Tibial artery (tissue), 4 donors: ENCODE measurements at regions not wholly inside any gene's neighbourhood (a gene's known extent, or its start where the extent isn't known, plus 50 kb on each side); places are given as distances from the start of the nearest gene placed in this dataset.

Experiments
- DNase-seq, 2 donors: peaks; one replicate each; pipeline ENCODE4 v3.0.0-alpha.2; 2019
- H3K27ac ChIP-seq, 2 donors: fragments of 200-600 bp; sonication (generic) in 1 of 2; 1 replicate in 1 of 2; 2 replicates in 1 of 2; pipeline ENCODE4 v1.5.1; 2018 to 2019; ENCODE audit warnings: mild to moderate bottlenecking in 1 of 2
- H3K27me3 ChIP-seq, 2 donors: fragments of 200-600 bp; sonication (generic) in 1 of 2; one replicate each; pipeline versions ENCODE4 v1.5.1 to v1.6.0; 2016 to 2019
- H3K36me3 ChIP-seq, 3 donors: fragments of 200-600 bp; sonication (generic) in 2 of 3; one replicate each; pipeline ENCODE4 v1.5.1; 2016 to 2019; ENCODE audit warnings: mild to moderate bottlenecking in 2 of 3
- H3K4me1 ChIP-seq, 4 donors: fragments of 200-600 bp; sonication (generic) in 2 of 4; 1 replicate in 3 of 4; 2 replicates in 1 of 4; pipeline ENCODE4 v1.5.1; 2016 to 2019
- H3K4me3 ChIP-seq, 2 donors: fragments of 200-600 bp; sonication (generic) in 1 of 2; 1 replicate in 1 of 2; 2 replicates in 1 of 2; pipeline ENCODE4 v1.5.1; 2018 to 2019; ENCODE audit warnings: mild to moderate bottlenecking in 2 of 2
- H3K9me3 ChIP-seq, 3 donors: fragments of 200-600 bp; sonication (generic) in 1 of 3; one replicate each; pipeline ENCODE4 v1.5.1; 2016 to 2019
- intact Hi-C: fragments of 100-400 bp; cut with DNase I; formaldehyde crosslinking; loops from one replicate; pipeline ENCODE4 v1.15.0; 2023; ENCODE audit warnings: low total_unique reads
- TF ChIP-seq, protein P1 (sequence below), 2 experiments: fragments of 200-600 bp in 1 of 2; fragments of 450-650 bp in 1 of 2; IDR thresholded peaks; one replicate each; pipeline ENCODE4 v1.5.1; 2017 to 2019; ENCODE audit warnings: antibody characterized with exemption in 2 of 2, mild to moderate bottlenecking in 1 of 2, moderate library complexity in 1 of 2

DNA sequence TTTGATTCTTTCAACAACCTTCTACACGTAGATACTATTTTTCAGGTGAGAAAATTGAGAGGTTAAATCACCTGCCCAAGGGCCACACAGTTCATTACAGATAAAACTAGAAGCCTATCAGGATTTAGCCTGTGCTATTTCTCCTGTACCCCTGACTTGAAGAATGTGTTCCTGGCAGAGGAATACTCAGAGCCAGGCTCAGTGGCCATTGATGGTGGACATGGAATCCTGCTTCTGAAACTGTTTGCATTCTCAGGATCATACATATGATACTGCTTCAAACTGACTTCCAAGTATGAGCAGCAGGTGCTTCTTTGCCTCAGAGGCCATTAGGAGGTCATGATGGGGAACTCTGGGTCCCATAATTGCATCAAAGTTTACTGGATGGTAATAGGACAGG, 348.6 kb downstream of the ADRA2A start:
- Histone ChIP-seq H3K9me3 (no peaks in the 10 kb centered on the region), H3K27ac (no peak overlapping the region), H3K36me3 (no peaks in the 10 kb centered on the region), H3K27me3 (no peaks in the 10 kb centered on the region), H3K4me1 (no peaks in the 10 kb centered on the region), H3K4me3 (no peak overlapping the region)
- TF ChIP-seq, protein P1, sequence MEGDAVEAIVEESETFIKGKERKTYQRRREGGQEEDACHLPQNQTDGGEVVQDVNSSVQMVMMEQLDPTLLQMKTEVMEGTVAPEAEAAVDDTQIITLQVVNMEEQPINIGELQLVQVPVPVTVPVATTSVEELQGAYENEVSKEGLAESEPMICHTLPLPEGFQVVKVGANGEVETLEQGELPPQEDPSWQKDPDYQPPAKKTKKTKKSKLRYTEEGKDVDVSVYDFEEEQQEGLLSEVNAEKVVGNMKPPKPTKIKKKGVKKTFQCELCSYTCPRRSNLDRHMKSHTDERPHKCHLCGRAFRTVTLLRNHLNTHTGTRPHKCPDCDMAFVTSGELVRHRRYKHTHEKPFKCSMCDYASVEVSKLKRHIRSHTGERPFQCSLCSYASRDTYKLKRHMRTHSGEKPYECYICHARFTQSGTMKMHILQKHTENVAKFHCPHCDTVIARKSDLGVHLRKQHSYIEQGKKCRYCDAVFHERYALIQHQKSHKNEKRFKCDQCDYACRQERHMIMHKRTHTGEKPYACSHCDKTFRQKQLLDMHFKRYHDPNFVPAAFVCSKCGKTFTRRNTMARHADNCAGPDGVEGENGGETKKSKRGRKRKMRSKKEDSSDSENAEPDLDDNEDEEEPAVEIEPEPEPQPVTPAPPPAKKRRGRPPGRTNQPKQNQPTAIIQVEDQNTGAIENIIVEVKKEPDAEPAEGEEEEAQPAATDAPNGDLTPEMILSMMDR (IDR thresholded peaks at IDR 0.05): no peak
- DNase-seq: no peak
- intact Hi-C loops: no loop called here

DNA sequence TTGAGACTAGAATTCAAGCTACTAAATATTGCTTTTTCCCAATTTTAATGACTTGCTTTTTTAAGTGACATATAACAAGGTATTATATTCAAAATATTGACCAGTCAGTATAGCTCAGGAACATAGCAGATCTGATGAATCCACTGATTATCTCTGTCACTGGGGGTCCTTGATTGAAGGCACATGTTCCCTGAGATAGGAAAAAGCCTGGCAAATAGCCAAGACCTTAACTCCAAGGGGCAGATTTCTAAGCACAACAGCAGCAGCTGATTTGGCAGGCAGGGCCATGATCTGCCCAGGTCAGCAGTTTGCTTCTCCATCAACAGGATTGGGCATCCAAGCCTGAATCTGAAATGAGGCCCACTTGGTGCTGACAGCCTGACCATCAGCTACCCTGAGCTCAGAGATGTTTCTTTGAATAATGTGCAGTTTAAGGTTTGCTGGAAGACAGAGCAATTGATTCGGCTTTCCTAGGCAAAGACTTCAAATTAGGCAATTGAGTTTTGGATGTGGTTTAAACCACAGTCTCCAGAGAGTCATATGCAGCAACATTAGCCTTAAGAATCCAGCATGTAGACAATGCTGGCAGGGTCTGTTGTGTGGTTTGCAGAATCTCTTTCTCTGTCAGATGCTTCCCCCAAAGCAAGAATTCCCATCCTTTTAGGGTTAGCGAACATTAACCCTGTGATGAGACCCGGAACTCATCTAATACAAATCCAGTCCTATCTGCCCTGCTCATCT, 352.6 kb downstream of the ADRA2A start:
- no peaks in the 10 kb centered on the region for H3K9me3 ChIP-seq
- no peak overlapping the region for H3K27ac ChIP-seq
- TF ChIP-seq, protein P1 (IDR thresholded peaks at IDR 0.05): no peak
- no peaks in the 10 kb centered on the region for H3K27me3 ChIP-seq
- no peaks in the 10 kb centered on the region for H3K4me1 ChIP-seq
- DNase-seq: no peak
- H3K36me3 ChIP-seq: no peaks in the 10 kb centered on the region
- no peak overlapping the region for H3K4me3 ChIP-seq
- intact Hi-C loops: no loop called here

DNA sequence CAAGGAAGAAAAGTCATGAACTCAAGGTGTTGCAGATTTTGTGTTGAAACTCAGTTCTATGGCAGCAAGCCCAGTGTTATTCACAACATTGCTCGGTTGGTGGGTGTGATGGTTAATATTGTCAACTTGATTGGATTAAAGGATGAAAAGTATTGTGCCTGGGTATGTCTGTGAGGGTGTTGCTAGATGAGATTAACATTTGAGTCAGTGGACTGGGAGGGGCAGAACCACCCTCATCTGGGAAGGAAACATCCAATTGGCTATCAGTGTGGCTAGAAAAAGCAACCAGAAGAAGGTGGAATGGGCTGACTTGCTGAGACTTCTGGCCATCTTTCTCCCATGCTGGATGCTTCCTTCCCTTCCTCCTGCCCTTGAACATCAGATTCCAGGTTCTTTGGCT, 353.2 kb downstream of the ADRA2A start:
- no peak for DNase-seq
- Histone ChIP-seq H3K36me3 (no peaks in the 10 kb centered on the region), H3K27ac (no peak overlapping the region), H3K27me3 (no peaks in the 10 kb centered on the region), H3K9me3 (no peaks in the 10 kb centered on the region), H3K4me3 (no peak overlapping the region), H3K4me1 (no peaks in the 10 kb centered on the region)
- intact Hi-C loops: no loop called here
- TF ChIP-seq, protein P1 (IDR thresholded peaks at IDR 0.05): no peak

- no peak overlapping the region for H3K4me3 ChIP-seq
- no peak overlapping the region for H3K27ac ChIP-seq
- no peak for DNase-seq
- intact Hi-C loops: no loop called here
- no peaks in the 10 kb centered on the region for H3K9me3 ChIP-seq
- TF ChIP-seq, protein P1 (IDR thresholded peaks at IDR 0.05): no peak
- H3K4me1 ChIP-seq: no peaks in the 10 kb centered on the region
- no peaks in the 10 kb centered on the region for H3K27me3 ChIP-seq
- H3K36me3 ChIP-seq: no peaks in the 10 kb centered on the region
These were observed 355.8 kb downstream of the ADRA2A start for GRCh38 chr10:111432588-111432987.

- H3K4me3 ChIP-seq: no peak overlapping the region
- no peaks in the 10 kb centered on the region for H3K36me3 ChIP-seq
- no peak overlapping the region for H3K27ac ChIP-seq
- TF ChIP-seq, protein P1 (IDR thresholded peaks at IDR 0.05): no peak
- intact Hi-C loops: no loop called here
- H3K4me1 ChIP-seq: no peaks in the 10 kb centered on the region
- no peaks in the 10 kb centered on the region for H3K9me3 ChIP-seq
- no peaks in the 10 kb centered on the region for H3K27me3 ChIP-seq
- DNase-seq: no peak
These were observed 359.0 kb downstream of the ADRA2A start for GRCh38 chr10:111435871-111436270.
